MCF 10A (cell line): ENCODE measurements at regions not wholly inside any gene's neighbourhood (a gene's known extent, or its start where the extent isn't known, plus 50 kb on each side); places are given as distances from the start of the nearest gene placed in this dataset.

Experiments
- BruUV-seq: library from RNA; stranded (reverse); fragments of 400-500 nt; replicated peaks from 2 replicates; lab custom pipeline; 2021; lab: Mats Ljungman, UMichigan
- CTCF ChIA-PET: fragments of 300-600 bp; sonication (Branson Sonifier 250); formaldehyde crosslinking; extraction: SDS; loops from one replicate; lab custom pipeline; 2021; ENCODE audit warnings: antibody characterized with exemption, inconsistent platforms; lab: Yijun Ruan, JAX
- POLR2A ChIA-PET: fragments of 300-600, 350-650 bp; sonication (Branson Sonifier 250); formaldehyde crosslinking; extraction: SDS; loops from one replicate; lab custom pipeline; 2020; ENCODE audit warnings: antibody characterized with exemption, inconsistent platforms; lab: Yijun Ruan, JAX
- DNase-seq: peaks from one replicate; pipeline ENCODE4 v3.0.0-alpha.2; 2018; ENCODE audit not compliant: unreplicated experiment
- H3K27ac Mint-ChIP-seq: one replicate; pipeline ENCODE4 v1.8.0; 2022; ENCODE audit warnings: mild to moderate bottlenecking, low read depth, mixed read lengths; ENCODE audit not compliant: unreplicated experiment
- H3K27me3 Mint-ChIP-seq: one replicate; pipeline ENCODE4 v1.8.0; 2022; ENCODE audit warnings: mixed read lengths; ENCODE audit not compliant: insufficient read depth, unreplicated experiment
- H3K36me3 Mint-ChIP-seq: one replicate; pipeline ENCODE4 v1.8.0; 2022; ENCODE audit warnings: mild to moderate bottlenecking, moderate library complexity, mixed read lengths; ENCODE audit not compliant: insufficient read depth, unreplicated experiment
- H3K4me1 Mint-ChIP-seq: one replicate; pipeline ENCODE4 v1.8.0; 2022; ENCODE audit warnings: mixed read lengths; ENCODE audit not compliant: insufficient read depth, unreplicated experiment
- H3K4me3 Mint-ChIP-seq: one replicate; pipeline ENCODE4 v1.8.0; 2022; ENCODE audit warnings: mild to moderate bottlenecking, moderate library complexity, mixed read lengths; ENCODE audit not compliant: unreplicated experiment
- H3K9me3 Mint-ChIP-seq: one replicate; pipeline ENCODE4 v1.8.0; 2022; ENCODE audit warnings: mixed read lengths; ENCODE audit not compliant: unreplicated experiment
- intact Hi-C: fragments of 100-400 bp; cut with micrococcal nuclease; formaldehyde crosslinking; loops from 2 replicates; pipeline ENCODE4 v1.14.1; 2022
- TF ChIP-seq, protein P1 (sequence below): fragments of 200-600 bp; IDR thresholded peaks from one replicate; pipeline ENCODE4 v1.8.0; 2022; ENCODE audit warnings: antibody characterized with exemption, mild to moderate bottlenecking; ENCODE audit not compliant: unreplicated experiment

DNA sequence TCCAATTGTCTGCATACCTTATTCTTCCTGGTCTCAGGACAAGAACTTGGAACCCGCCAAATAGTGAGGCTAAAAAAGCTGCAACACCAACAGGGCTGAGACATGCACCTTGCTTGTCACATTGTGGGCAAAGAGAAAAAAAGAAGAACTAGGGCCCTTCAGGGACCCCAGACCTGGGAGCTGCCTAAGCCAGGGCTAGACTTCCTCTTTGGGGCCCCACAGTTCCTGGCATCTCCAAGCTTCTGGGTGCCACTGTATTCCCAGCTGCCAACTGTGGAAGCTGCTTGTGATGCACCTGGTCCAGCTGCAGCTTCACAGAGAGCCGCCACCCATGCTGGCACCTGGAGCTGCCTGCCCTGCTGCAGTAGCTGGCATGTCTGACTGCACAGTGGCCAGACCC, 370.6 kb downstream of the CD83 start:
- H3K4me3 Mint-ChIP-seq, result no peak overlapping the region
- POLR2A ChIA-PET, result interaction anchor here (1.1 kb wide), 1 partner anchor 21 kb away, joined by 3 read pairs; no protein-coding TSS in a partner anchor
- CTCF ChIA-PET, result interaction anchor here (0.7 kb wide), 1 partner anchor 155 kb away, joined by 3 read pairs; no protein-coding TSS in a partner anchor
- intact Hi-C loops, result no loop called here
- H3K36me3 Mint-ChIP-seq, result no peaks in the 10 kb centered on the region
- H3K4me1 Mint-ChIP-seq, result no peaks in the 10 kb centered on the region
- BruUV-seq, result no TSS peak
- TF ChIP-seq, protein P1, sequence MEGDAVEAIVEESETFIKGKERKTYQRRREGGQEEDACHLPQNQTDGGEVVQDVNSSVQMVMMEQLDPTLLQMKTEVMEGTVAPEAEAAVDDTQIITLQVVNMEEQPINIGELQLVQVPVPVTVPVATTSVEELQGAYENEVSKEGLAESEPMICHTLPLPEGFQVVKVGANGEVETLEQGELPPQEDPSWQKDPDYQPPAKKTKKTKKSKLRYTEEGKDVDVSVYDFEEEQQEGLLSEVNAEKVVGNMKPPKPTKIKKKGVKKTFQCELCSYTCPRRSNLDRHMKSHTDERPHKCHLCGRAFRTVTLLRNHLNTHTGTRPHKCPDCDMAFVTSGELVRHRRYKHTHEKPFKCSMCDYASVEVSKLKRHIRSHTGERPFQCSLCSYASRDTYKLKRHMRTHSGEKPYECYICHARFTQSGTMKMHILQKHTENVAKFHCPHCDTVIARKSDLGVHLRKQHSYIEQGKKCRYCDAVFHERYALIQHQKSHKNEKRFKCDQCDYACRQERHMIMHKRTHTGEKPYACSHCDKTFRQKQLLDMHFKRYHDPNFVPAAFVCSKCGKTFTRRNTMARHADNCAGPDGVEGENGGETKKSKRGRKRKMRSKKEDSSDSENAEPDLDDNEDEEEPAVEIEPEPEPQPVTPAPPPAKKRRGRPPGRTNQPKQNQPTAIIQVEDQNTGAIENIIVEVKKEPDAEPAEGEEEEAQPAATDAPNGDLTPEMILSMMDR, result no peak
- H3K27me3 Mint-ChIP-seq, result no peaks in the 10 kb centered on the region
- no peaks in the 10 kb centered on the region for H3K9me3 Mint-ChIP-seq
- H3K27ac Mint-ChIP-seq, result no peak overlapping the region
- DNase-seq, result no peak

DNA sequence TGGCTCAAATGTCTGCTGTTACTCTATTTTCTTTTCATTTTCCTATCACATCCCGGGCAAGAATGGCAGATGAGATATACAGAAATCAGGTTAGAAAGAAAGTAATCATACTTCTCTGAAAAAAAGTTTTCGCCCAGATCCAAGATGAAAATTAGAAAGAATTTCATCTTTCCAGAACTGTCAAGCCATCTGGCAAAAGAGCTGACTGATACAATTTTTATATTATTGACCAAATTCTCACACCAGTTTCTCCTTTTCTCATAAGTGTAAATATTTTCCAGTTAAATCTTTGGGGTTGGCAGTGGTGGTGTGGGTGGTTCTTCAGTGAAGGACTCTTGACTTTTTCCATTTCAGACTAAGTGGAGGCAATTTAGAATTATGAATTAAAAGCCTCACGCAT, 371.9 kb downstream of the CD83 start:
- DNase-seq, result no peak
- H3K27me3 Mint-ChIP-seq, result no peaks in the 10 kb centered on the region
- ChIA-PET CTCF (no interaction called here), POLR2A (interaction anchor here (0.6 to 1.2 kb wide), 2 partner anchors 16 to 31 kb away, joined by 3 read pairs; no protein-coding TSS in a partner anchor)
- H3K9me3 Mint-ChIP-seq, result no peaks in the 10 kb centered on the region
- TF ChIP-seq, protein P1, result no peak
- no TSS peak for BruUV-seq
- intact Hi-C loops, result no loop called here
- no peaks in the 10 kb centered on the region for H3K36me3 Mint-ChIP-seq
- no peaks in the 10 kb centered on the region for H3K4me1 Mint-ChIP-seq
- no peak overlapping the region for H3K27ac Mint-ChIP-seq
- H3K4me3 Mint-ChIP-seq, result no peak overlapping the region

DNA sequence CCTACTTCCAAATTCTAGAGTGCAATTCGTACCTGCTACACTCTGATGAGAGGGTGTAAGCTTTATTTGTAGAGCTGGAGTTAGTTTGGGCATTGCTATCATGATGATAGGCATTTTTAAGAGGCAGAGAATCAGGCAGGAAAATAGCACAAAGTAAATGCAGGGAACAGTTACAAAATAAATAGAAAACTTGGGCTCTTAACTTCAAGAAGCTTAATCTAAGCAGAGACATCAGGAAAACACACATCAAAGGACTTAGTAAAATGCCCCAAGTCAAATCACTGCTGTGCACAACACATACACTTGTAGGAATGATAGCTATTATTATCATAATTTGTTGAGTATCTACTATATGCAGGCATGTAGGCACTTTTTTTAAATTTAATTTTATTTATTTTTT, 381.2 kb downstream of the CD83 start:
- Mint-ChIP-seq H3K4me1 (peaks cover 8% of the 10 kb centered on the region), H3K9me3 (no peaks in the 10 kb centered on the region), H3K27me3 (no peaks in the 10 kb centered on the region), H3K27ac (no peak overlapping the region), H3K4me3 (no peak overlapping the region), H3K36me3 (no peaks in the 10 kb centered on the region)
- ChIA-PET CTCF (interaction anchor here (0.7 kb wide), 1 partner anchor 21 kb away, joined by 3 read pairs; no protein-coding TSS in a partner anchor), POLR2A (no interaction called here)
- intact Hi-C loops, result no loop called here
- TF ChIP-seq, protein P1, result no peak
- no peak for DNase-seq
- BruUV-seq, result no TSS peak

DNA sequence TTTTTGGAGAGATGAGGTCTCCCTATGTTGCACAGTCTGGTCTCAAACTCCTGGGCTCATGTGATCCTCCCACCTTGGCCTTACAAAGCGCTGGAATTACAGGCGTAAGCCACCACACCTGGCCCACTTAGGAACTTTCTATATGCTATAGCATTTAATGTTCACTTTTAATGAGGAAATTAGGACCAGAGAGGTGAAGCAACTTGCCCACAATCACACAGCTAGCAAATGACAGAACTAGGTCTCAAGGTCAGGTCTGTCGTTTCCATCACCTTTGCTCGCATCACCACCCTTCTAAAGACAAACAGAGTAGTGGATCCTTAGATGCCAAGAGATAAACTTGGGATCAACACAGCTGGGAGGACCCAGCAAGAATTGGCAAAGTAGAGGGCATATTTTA, 381.7 kb downstream of the CD83 start:
- H3K27me3 Mint-ChIP-seq, result no peaks in the 10 kb centered on the region
- BruUV-seq, result no TSS peak
- H3K4me1 Mint-ChIP-seq, result peaks cover 8% of the 10 kb centered on the region
- intact Hi-C loops, result no loop called here
- no peak overlapping the region for H3K4me3 Mint-ChIP-seq
- no peaks in the 10 kb centered on the region for H3K36me3 Mint-ChIP-seq
- TF ChIP-seq, protein P1, result no peak
- H3K27ac Mint-ChIP-seq, result no peak overlapping the region
- DNase-seq, result no peak
- ChIA-PET POLR2A (no interaction called here), CTCF (interaction anchor here (0.6 to 0.7 kb wide), 3 partner anchors 20 to 41 kb away, joined by 3 read pairs; no protein-coding TSS in a partner anchor)
- H3K9me3 Mint-ChIP-seq, result no peaks in the 10 kb centered on the region
